C4-2B (cell line): ENCODE measurements at regions not wholly inside any gene's neighbourhood (a gene's known extent, or its start where the extent isn't known, plus 50 kb on each side); places are given as distances from the start of the nearest gene placed in this dataset.

Source experiments
- CTCF ChIP-seq: fragments of 450-650 bp; conservative IDR thresholded peaks from 2 replicates; pipeline ENCODE4 v1.5.1; 2017; ENCODE audit warnings: mild to moderate bottlenecking
- ZFX ChIP-seq: fragments of 450-650 bp; IDR thresholded peaks from 2 replicates; pipeline ENCODE4 v1.6.1; 2017

GRCh38 chr2:199684168-199684567, 166.8 kb downstream of the FTCDNL1 start:
- TF ChIP-seq CTCF (peak; percentile 37), ZFX (no peak)
